OCI-LY3 (cell line): ENCODE measurements at regions not wholly inside any gene's neighbourhood (a gene's known extent, or its start where the extent isn't known, plus 50 kb on each side); places are given as distances from the start of the nearest gene placed in this dataset.

ENCODE experiments used
- CTCF ChIP-seq: fragments of 200-600, 300-600 bp; sonication (generic); IDR thresholded peaks from 2 replicates; pipeline ENCODE4 v1.5.1; 2014; ENCODE audit warnings: antibody characterized with exemption, low read length, low read depth
- EZH2phosphoT487 ChIP-seq: fragments of 200-600 bp; shearing (Covaris generic); IDR thresholded peaks from 2 replicates; pipeline ENCODE4 v1.6.1; 2018; ENCODE audit warnings: antibody characterized with exemption, mixed run types, low read depth

DNA sequence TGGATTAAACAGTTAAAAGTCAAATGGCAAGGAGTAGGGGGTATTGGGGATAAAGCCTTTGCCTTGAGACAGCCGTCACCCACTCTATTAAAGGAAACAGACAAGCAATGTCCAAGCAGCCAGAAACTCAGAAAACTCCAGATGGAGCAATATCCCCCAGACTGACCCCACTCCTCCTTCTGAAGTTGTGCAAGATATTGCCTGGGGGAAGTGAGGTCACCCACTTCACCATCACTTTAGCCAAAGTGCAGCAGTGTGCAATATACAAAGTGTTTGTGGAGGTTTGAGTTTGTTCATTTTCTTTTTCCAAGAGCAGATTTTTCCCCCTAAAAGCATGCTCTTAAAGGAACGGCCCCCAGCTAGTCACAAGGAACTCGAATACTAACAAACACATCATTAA, 125.1 kb downstream of the ETS2 start:
- TF ChIP-seq EZH2phosphoT487 (no peak), CTCF (no peak)
